ENCODE measurements at regions not wholly inside any gene's neighbourhood (a gene's known extent, or its start where the extent isn't known, plus 50 kb on each side); places are given as distances from the start of the nearest gene placed in this dataset.

- no peak for DNase-seq (ENCODE audit: low spot score)
Observed at GRCh38 chr1:79398501-79398900, 392.0 kb upstream of the ADGRL4 start.

GRCh38 chr1:79396901-79397300 is 390.4 kb upstream of the ADGRL4 start:
- no peak for DNase-seq (ENCODE audit: low spot score)

DNA sequence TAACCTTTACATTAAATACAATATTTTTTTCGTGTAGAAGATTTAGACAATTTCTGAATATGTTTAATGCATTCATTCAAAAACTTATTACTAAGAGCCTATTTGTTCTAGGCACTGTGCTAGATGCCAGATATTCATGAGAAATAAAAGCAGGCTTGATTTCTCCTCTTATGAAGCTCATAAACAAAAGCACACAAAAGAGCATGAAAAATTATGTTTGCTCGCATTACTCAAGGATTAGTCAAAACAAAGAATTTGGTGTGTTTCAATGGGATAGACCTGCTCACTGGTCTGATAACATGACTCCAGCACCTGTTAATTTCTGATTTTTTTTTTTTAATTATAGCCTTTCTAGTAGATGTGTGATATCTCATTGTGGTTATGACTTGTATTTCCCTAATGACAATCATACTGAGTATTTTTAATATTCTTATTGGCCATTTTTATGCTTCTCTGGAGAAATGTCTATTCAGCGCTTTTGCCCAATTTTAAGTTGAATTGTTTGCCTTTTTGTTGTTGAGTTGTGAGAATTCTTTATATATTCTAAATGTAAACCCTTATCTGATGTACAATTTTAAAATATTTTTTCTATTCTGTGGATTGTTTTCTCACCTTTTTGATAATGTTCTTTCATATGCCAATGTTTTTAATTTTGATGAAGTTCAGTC is 382.3 kb upstream of the ADGRL4 start:
- no peak for DNase-seq (ENCODE audit: low spot score)

DNA sequence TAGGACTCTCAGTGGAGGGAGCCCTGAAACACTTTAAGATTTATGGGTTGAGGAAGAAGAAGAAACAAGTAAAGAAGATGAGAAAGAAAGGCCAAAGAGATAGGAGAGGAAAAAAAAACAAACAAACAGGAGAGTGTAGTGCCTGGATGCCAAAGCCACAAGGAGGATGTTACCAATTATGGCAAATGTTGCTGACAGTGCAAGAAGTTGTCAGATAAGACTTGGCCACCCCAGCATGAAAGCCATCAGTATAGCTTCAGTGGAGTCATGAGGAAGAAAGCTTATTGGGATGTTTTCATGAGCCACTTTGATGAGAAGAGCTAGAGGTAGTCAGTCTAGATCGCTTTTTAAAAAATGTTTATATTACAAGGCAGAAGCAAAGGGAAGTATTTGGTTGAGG is 380.2 kb upstream of the ADGRL4 start:
- DNase-seq (ENCODE audit: low spot score): no peak

DNA sequence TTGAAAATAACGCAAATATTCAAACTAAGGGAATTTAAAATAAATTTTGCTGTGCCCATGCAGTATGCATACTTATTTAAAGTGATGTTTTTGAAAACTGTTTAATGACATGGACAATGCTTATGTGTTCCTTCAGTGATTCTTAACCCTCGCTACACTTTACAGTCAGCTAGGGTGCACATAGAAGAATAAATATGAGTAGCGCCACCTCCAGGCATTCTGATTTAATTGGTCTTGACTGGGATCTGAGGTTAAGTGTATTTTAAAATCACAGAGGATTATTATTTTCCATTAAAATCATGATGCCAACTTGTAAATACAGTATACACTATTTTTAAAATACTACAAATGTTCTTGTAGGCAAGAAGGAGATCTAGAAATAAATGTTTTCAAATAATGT is 373.5 kb upstream of the ADGRL4 start:
- DNase-seq (ENCODE audit: low spot score): no peak

DNA sequence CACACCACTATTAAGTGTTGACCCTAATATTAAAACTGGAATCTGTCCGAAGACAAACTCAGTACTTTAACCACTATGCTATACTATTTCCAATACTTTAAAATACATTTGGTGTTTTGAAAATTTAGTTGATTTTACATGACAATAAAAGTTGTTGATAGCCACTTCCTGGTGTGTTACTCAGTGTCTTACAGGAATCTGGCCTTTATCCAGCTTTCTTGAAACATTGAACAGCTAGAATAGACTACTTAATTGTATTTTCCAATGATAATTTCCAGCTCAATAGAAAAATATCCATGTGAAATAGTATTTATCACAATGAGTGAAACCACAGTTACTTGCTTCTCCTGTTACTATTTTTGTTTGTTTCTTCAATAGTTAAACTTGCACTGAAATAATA is 369.6 kb upstream of the ADGRL4 start:
- no peak for DNase-seq (ENCODE audit: low spot score)

DNA sequence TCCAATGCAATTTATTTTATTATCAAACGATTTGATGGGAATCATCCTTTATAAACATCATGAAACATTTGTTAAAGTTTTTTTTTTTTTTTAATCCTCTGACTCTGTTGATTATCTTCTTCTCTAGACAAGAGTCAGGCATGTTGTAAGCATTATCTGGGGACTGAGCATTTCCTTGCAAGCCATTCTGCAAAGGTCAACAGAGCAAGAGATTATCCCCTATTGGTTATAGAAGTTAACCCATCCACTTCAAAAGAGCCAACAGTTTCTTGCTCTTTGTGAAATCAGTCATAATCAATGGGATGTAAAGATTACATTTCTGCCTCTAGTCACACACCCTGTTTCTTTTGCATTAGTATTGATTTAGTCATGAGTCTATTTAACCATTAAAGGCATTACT is 368.8 kb upstream of the ADGRL4 start:
- DNase-seq (ENCODE audit: low spot score): no peak

DNA sequence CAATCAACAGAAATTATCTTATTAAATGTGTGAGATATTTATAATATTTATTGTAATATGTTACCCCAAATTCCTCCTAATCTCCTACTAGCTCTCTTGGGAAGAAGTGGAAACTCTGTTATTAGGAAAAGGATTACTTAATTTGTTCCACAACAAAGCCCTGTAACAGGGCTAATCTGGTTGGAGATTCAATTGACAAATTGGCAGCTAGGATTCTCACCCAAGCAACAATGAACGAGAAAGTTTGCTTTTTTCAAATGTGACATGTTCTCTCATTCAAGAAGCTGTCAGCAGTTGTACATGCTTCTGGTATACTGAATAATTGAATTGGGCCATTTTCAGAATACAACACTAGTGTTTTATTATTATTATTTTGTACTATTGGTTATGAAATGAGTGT is 367.9 kb upstream of the ADGRL4 start:
- no peak for DNase-seq (ENCODE audit: low spot score)

GRCh38 chr1:79373481-79374125 is 367.1 kb upstream of the ADGRL4 start:
- peak; percentile 33 for DNase-seq (ENCODE audit: low spot score)

- DNase-seq (ENCODE audit: low spot score): no peak
Observed at GRCh38 chr1:79371802-79372201, 365.3 kb upstream of the ADGRL4 start.

GRCh38 chr1:79369091-79369490 is 362.6 kb upstream of the ADGRL4 start:
- no peak for DNase-seq (ENCODE audit: low spot score)

DNA sequence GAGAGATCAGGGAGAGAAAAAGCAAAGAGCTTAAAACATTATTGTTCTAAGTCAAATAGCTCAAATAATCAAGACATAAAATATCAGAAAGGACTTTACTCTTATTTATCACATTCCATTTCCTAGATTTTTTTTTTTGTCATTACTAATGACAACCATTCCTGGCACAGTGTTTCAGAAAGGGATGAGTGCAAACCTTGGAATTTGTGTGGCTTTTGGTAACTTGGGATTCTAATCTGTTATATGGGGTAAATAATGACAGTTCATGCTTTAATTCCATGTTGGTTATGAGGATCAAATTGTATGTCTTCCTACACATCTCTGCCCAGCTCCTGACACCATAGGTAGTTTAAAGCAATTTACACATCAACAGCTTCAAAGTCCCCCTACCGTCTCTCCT is 358.4 kb upstream of the ADGRL4 start:
- DNase-seq (ENCODE audit: low spot score): peak; percentile 57

DNA sequence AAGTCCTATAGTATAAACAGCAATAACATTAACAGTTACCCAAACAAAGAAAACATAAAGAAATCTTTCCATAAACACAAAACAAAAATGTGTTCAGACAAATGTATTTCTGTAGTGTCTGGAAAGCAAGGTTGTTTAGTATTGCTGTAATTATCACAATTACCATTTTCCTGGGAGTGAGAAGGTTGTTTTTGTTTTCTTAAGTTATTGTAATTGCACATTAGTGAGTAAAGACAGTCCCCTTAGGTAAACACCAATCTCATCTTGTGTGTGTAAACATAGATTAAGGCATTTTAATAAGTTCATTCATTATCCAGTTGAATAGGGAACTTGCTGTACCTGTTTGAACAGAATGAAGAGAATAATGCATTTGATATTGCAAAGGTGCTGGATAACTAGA is 356.9 kb upstream of the ADGRL4 start:
- DNase-seq (ENCODE audit: low spot score): no peak

- no peak for DNase-seq (ENCODE audit: low spot score)
Observed at GRCh38 chr1:79362470-79362869, 355.9 kb upstream of the ADGRL4 start.

DNA sequence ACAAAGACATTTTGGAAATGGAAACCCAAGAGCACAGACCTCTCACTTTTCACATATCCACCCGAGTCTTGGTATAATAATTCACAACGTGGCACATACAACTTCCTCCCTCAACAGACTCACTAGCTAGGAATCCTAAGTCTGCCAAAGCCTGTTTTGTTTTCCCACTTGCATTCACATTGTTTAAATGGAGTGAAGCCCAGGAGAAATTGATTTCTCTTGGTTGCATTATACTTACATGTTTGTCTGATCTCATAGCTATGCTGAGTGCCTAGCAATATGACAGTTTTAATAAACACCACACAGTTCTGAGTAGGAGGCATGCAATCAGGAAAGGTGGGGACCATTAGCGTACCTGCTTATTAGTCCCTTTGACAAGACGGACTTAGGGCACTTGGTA is 348.6 kb upstream of the ADGRL4 start:
- peak; percentile 27 for DNase-seq (ENCODE audit: low spot score)

DNA sequence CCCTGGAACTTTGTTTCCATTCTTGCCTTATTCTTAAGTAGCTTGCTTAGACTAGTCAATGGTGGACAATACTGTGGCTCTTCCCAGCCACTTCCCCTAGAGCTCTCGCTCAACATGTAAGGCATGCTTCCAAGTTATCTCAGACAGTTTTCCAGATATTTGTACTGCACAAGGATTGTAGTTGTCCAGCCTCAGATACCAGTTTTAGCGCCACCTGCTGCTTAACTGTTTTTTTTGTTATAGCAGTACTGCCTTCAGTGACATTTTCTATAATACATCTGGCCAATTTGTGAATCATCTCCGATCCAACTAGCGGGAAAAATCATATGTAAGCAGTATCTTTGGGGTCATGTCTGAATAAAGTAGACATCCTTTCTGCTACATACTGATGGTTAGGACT is 346.7 kb upstream of the ADGRL4 start:
- peak; percentile 45 for DNase-seq (ENCODE audit: low spot score)

- DNase-seq (ENCODE audit: low spot score): no peak
Observed at GRCh38 chr1:79326875-79327274, 320.3 kb upstream of the ADGRL4 start.

DNA sequence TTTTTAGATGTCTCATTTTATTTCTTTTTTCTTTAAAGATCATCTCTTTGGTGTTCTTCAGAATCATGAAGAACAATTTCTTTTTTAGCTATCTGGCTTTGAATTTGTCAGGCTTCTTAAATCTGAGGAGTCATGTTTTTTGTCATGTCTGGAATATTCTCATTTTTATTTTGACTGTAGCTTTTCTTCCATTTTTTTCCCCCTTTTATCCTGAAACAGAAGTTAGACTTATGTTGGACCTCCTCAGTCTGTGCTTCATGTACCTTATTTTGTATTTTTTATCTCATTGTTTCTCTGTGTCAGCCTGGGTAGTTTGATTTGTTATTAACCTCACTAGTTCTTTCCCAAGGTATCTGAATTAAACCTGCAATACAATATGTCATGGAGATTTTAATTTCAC is 319.2 kb upstream of the ADGRL4 start:
- no peak for DNase-seq (ENCODE audit: low spot score)

- DNase-seq (ENCODE audit: low spot score): no peak
Observed at GRCh38 chr1:79325126-79325525, 318.6 kb upstream of the ADGRL4 start.

GRCh38 chr1:79323239-79324025 is 316.9 kb upstream of the ADGRL4 start:
- peak; percentile 71 for DNase-seq (ENCODE audit: low spot score)

DNA sequence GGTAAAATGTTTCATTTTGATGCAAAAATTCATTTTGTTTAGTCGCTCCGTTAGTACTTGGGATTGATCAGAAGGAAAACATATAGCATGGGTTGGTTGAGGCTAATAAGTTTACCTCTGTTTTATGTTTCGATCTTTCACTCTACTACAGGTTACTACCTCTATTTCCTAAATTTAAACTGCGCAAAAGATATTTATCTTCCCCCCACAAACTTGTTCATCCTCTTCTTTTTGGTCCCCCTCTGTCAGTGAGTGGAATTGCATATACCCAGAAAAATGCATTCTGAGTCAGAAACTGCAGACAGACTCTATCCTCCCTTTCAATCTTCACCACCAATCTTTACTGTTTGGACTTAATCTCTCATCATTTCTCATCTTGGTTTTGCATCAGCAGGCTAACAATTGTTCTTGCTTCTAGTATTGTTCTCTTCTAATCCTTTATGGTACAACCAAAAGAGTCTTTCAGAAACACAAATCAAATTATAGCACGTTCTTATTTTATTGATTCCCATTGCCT is 316.0 kb upstream of the ADGRL4 start:
- no peak for DNase-seq (ENCODE audit: low spot score)

- DNase-seq (ENCODE audit: low spot score): no peak
Observed at GRCh38 chr1:79312438-79312837, 305.9 kb upstream of the ADGRL4 start.

- DNase-seq (ENCODE audit: low spot score): no peak
Observed at GRCh38 chr1:79310609-79311008, 304.1 kb upstream of the ADGRL4 start.
